Transverse colon (tissue), 3 donors: ENCODE measurements at regions not wholly inside any gene's neighbourhood (a gene's known extent, or its start where the extent isn't known, plus 50 kb on each side); places are given as distances from the start of the nearest gene placed in this dataset.

Experiments
- CTCF ChIP-seq, 5 experiments: fragments of 200-600 bp in 3 of 5; fragments of 450-650 bp in 2 of 5; sonication (generic) in 3 of 5; IDR thresholded peaks; 1 replicate in 2 of 5; 2 replicates in 3 of 5; pipeline ENCODE4 v1.5.1; 2016 to 2017; ENCODE audit warnings: antibody characterized with exemption in 5 of 5, inconsistent platforms in 3 of 5, mild to moderate bottlenecking in 2 of 5, moderate library complexity in 1 of 5
- POLR2A ChIP-seq: fragments of 450-650 bp; IDR thresholded peaks from one replicate; pipeline ENCODE4 v1.6.1; 2016; ENCODE audit warnings: antibody characterized with exemption, mild to moderate bottlenecking, moderate library complexity

- TF ChIP-seq CTCF (IDR thresholded peaks at IDR 0.05): no peak
- TF ChIP-seq POLR2A: no peak
Measured at GRCh38 chr11:105469931-105470330, 139.9 kb upstream of the GRIA4 start.
